Loucy (cell line): ENCODE measurements at regions not wholly inside any gene's neighbourhood (a gene's known extent, or its start where the extent isn't known, plus 50 kb on each side); places are given as distances from the start of the nearest gene placed in this dataset.

Experiments
- EZH2phosphoT487 ChIP-seq: fragments of 200-600 bp; IDR thresholded peaks from 2 replicates; pipeline ENCODE4 v1.6.1; 2018; ENCODE audit warnings: antibody characterized with exemption, mild to moderate bottlenecking, moderate library complexity, borderline replicate concordance
- TF ChIP-seq, protein P1 (sequence below): fragments of 200-600 bp; sonication (generic); conservative IDR thresholded peaks from 2 replicates; pipeline ENCODE4 v1.5.1; 2014; ENCODE audit warnings: mild to moderate bottlenecking, antibody characterized with exemption, low read length

- TF ChIP-seq, protein P1, sequence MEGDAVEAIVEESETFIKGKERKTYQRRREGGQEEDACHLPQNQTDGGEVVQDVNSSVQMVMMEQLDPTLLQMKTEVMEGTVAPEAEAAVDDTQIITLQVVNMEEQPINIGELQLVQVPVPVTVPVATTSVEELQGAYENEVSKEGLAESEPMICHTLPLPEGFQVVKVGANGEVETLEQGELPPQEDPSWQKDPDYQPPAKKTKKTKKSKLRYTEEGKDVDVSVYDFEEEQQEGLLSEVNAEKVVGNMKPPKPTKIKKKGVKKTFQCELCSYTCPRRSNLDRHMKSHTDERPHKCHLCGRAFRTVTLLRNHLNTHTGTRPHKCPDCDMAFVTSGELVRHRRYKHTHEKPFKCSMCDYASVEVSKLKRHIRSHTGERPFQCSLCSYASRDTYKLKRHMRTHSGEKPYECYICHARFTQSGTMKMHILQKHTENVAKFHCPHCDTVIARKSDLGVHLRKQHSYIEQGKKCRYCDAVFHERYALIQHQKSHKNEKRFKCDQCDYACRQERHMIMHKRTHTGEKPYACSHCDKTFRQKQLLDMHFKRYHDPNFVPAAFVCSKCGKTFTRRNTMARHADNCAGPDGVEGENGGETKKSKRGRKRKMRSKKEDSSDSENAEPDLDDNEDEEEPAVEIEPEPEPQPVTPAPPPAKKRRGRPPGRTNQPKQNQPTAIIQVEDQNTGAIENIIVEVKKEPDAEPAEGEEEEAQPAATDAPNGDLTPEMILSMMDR = peak; percentile 85
- TF ChIP-seq EZH2phosphoT487 = no peak
Observed at GRCh38 chr22:26835929-26836528, 178.6 kb downstream of the MIAT start.
